Spleen (tissue), 7 donors: ENCODE measurements at regions not wholly inside any gene's neighbourhood (a gene's known extent, or its start where the extent isn't known, plus 50 kb on each side); places are given as distances from the start of the nearest gene placed in this dataset.

Experiments
- POLR2AphosphoS5 ChIP-seq, 3 donors: sonication (generic); formaldehyde crosslinking; IDR thresholded peaks; one replicate each; pipeline ENCODE4 v1.5.1; 2017; ENCODE audit warnings: antibody characterized with exemption in 3 of 3
- TF ChIP-seq, protein P1 (sequence below), 11 experiments: fragments of 200-600 bp in 7 of 11; fragments of 450-650 bp in 4 of 11; sonication (generic) in 4 of 11; IDR thresholded peaks in 8 of 11; conservative IDR thresholded peaks in 3 of 11; 1 replicate in 7 of 11; 2 replicates in 4 of 11; pipeline versions ENCODE4 v1.4.0 to v1.8.0; 2016 to 2021; ENCODE audit warnings: antibody characterized with exemption in 11 of 11, inconsistent platforms in 4 of 11, mild to moderate bottlenecking in 1 of 11
- donor health status: DM: no; HTN: no; CAD: no; lungs with moderate emphysema.
- donor health status: DM: no; HTN: no; CAD: no.
- donor health status: DM: no; HTN: no; CAD: no.

DNA sequence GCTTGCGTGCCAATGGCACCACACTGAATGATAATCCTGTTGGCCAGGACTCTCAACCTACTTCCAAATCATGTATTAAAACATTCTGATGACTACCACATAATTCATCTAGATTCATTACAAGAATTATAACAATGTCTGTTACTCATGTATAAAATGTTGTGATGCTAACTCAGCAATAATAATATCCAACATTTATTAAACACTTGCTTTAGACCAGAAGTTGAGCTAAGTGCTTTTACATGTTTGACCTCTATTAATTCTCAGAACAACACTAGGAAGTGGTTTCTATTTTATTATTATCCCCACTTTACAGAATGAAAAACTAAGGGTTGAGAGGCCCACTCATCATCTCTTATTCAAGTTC, 178.4 kb downstream of the LNPK start:
- TF ChIP-seq POLR2AphosphoS5 (IDR thresholded peaks at IDR 0.05): no peak
- TF ChIP-seq, protein P1, sequence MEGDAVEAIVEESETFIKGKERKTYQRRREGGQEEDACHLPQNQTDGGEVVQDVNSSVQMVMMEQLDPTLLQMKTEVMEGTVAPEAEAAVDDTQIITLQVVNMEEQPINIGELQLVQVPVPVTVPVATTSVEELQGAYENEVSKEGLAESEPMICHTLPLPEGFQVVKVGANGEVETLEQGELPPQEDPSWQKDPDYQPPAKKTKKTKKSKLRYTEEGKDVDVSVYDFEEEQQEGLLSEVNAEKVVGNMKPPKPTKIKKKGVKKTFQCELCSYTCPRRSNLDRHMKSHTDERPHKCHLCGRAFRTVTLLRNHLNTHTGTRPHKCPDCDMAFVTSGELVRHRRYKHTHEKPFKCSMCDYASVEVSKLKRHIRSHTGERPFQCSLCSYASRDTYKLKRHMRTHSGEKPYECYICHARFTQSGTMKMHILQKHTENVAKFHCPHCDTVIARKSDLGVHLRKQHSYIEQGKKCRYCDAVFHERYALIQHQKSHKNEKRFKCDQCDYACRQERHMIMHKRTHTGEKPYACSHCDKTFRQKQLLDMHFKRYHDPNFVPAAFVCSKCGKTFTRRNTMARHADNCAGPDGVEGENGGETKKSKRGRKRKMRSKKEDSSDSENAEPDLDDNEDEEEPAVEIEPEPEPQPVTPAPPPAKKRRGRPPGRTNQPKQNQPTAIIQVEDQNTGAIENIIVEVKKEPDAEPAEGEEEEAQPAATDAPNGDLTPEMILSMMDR (IDR thresholded peaks at IDR 0.05 in 8 of 11, conservative IDR thresholded peaks at IDR 0.05 in 3 of 11): no peak
